ENCODE measurements at regions not wholly inside any gene's neighbourhood (a gene's known extent, or its start where the extent isn't known, plus 50 kb on each side); places are given as distances from the start of the nearest gene placed in this dataset.

- CTCF ChIA-PET: no interaction called here
- POLR2A ChIA-PET: no interaction called here
- no peak for DNase-seq (ENCODE audit: low read depth, low spot score)
- H3K4me3 ChIP-seq (ENCODE audit: low read depth, low read length): no peak overlapping the region
- no peak for TF ChIP-seq CTCF (IDR thresholded peaks at IDR 0.05; ENCODE audit: insufficient read depth, low read length, missing control alignments)
These were observed 72.9 kb downstream of the ZNF622 start for GRCh38 chr5:16392718-16393117.

- H3K4me3 ChIP-seq (ENCODE audit: low read depth, low read length): no peak overlapping the region
- no peak for DNase-seq (ENCODE audit: low read depth, low spot score)
- ChIA-PET POLR2A (no interaction called here), CTCF (no interaction called here)
- TF ChIP-seq CTCF (IDR thresholded peaks at IDR 0.05; ENCODE audit: insufficient read depth, low read length, missing control alignments): no peak
These were observed 73.5 kb downstream of the ZNF622 start for GRCh38 chr5:16391858-16392649.

- CTCF ChIA-PET: no interaction called here
- no peak for DNase-seq (ENCODE audit: low read depth, low spot score)
- POLR2A ChIA-PET: no interaction called here
- TF ChIP-seq CTCF (IDR thresholded peaks at IDR 0.05; ENCODE audit: insufficient read depth, low read length, missing control alignments): no peak
- H3K4me3 ChIP-seq (ENCODE audit: low read depth, low read length): no peak overlapping the region
These were observed 74.8 kb downstream of the ZNF622 start for GRCh38 chr5:16390825-16391224.

- DNase-seq (ENCODE audit: low read depth, low spot score): no peak
- POLR2A ChIA-PET: no interaction called here
- no peak for TF ChIP-seq CTCF (IDR thresholded peaks at IDR 0.05; ENCODE audit: insufficient read depth, low read length, missing control alignments)
- no peak overlapping the region for H3K4me3 ChIP-seq (ENCODE audit: low read depth, low read length)
- CTCF ChIA-PET: no interaction called here
These were observed 80.0 kb downstream of the ZNF622 start for GRCh38 chr5:16385516-16386090.

- no peak overlapping the region for H3K4me3 ChIP-seq (ENCODE audit: low read depth, low read length)
- DNase-seq (ENCODE audit: low read depth, low spot score): no peak
- TF ChIP-seq CTCF (IDR thresholded peaks at IDR 0.05; ENCODE audit: insufficient read depth, low read length, missing control alignments): no peak
- POLR2A ChIA-PET: no interaction called here
- CTCF ChIA-PET: no interaction called here
These were observed 80.8 kb downstream of the ZNF622 start for GRCh38 chr5:16384804-16385203.

GRCh38 chr5:16384222-16384621 is 81.4 kb downstream of the ZNF622 start:
- no peak overlapping the region for H3K4me3 ChIP-seq (ENCODE audit: low read depth, low read length)
- ChIA-PET POLR2A (no interaction called here), CTCF (no interaction called here)
- TF ChIP-seq CTCF (IDR thresholded peaks at IDR 0.05; ENCODE audit: insufficient read depth, low read length, missing control alignments): no peak
- no peak for DNase-seq (ENCODE audit: low read depth, low spot score)

Data from AG04449 (cell line).